ENCODE measurements at regions not wholly inside any gene's neighbourhood (a gene's known extent, or its start where the extent isn't known, plus 50 kb on each side); places are given as distances from the start of the nearest gene placed in this dataset.
"Not testable (repeated sequence)": the region's sequence is repeated elsewhere in the genome, so short reads cannot be mapped to it uniquely, and the experiment has no call there.

DNA sequence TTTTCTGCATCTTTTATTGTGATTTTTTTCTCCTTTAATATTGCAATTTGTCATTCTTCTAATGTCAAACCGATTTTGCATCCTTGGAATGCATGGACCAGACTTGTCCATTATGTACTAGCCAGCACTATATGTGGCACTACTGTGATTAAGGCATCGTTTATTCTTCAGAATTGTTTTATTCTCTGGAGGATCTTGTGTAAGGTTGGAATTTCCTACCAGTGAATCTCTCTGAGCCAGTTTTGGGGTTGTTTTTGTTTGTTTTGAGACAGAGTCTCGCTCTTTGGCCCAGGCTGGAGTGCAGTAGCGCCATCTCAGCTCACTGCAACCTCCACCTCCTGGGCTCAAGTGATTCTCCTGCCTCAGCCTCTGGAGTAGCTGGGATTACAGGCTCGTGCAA is 58.5 kb downstream of the IGLL5 start:
- no peak for DNase-seq

DNA sequence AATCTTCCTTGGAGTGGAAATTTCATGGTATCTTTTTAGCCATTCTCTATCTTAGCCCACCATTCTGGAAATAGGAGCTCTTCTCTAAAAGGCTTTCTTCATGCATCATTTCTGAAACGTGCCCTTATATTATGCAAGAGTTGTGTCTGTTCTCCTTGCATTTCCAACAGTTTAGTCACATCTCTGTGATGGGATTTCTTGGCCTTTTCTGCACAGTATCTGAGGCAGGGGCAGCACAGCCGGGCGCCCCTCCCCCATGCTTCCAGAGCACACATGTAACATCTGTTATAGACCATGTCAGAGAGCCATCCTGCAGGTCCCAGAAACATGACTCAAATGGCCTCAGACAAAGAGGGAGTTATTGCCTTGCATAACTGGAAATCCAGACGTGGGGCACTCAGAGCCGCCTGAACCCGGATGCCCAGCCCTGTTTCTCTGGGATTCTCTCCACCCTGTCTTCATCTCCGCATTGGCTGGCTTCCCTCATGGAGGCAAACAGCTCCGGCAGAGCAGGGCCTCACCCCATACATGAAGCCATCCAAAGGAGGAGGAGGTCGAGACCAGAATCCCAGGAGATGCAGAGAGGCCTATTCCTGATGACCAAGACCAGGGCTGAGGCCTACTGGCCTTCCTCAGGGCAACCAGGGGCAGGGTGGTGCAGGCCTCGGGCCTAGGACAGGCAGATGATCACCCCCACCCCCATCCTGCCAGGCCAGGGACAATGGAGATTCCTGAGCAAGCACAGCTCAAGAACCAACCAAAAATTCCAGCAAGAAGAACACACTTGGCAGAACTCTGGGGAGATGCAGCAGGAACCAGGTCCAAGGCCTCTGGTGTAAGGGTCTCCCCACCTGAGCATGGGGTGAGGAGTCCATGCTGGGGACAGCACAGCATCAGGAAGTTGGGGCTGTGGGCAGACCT is 61.3 kb downstream of the IGLL5 start:
- DNase-seq: no peak

- DNase-seq: no peak
These were observed 62.3 kb downstream of the IGLL5 start for GRCh38 chr22:22949953-22950352.

GRCh38 chr22:22951035-22951434 is 63.4 kb downstream of the IGLL5 start:
- DNase-seq: no peak

DNA sequence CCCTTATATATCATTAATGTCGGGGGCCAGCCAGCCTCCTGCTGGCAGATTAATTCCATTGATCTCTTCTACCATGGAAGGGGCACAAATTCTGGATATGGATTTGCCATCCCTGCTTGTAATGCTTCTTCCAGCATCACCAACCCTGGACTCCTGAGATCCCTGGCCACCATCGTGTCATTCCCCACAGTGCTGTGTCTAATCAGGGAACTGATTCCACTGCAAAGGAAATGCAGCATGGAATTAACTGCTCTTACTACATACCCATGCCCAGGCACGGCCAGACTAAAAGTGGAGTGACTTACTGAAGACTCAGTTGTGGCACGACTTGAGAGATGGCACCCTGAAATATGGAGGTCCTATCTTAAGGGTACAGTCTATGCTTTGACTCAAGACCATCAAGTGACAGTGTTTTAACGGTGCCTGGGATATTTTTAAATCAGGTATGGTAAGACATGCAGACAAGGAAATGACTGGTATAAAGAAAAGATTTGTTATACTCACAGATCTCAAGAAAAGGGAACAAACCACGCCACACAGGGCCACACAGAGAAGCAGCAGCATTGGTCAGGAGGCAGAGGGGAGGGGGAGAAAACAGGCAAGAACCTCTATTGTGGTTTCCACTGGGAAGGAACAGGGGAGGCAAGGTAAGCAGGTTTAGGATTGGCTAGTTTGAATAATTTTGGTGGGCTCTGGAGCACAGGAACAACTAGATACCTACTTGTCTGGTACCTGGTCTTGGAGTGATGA is 65.1 kb downstream of the IGLL5 start:
- no peak for DNase-seq

DNA sequence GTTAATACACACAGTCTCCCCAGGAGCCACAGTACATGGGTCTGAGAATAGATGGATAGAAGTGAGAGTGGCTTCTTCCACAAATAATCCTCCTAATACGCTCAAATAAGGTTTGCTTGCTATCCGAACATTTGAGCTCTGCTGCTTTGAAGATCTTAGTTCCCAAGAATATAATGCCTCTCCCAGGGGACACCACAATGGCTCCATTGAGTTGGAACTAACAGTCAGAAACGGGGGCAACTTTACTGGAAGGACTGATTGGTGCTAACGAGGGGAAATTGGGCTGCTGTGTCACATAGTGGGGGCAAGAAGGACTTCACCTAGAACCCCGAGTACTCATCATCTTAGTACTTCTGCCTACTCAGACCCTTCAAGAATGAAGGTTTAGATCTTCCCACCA is 66.2 kb downstream of the IGLL5 start:
- no peak for DNase-seq

- DNase-seq: peak; percentile 49
These were observed 67.0 kb downstream of the IGLL5 start for GRCh38 chr22:22954656-22955055.

GRCh38 chr22:22955276-22955798 is 67.7 kb downstream of the IGLL5 start:
- DNase-seq: no peak

DNA sequence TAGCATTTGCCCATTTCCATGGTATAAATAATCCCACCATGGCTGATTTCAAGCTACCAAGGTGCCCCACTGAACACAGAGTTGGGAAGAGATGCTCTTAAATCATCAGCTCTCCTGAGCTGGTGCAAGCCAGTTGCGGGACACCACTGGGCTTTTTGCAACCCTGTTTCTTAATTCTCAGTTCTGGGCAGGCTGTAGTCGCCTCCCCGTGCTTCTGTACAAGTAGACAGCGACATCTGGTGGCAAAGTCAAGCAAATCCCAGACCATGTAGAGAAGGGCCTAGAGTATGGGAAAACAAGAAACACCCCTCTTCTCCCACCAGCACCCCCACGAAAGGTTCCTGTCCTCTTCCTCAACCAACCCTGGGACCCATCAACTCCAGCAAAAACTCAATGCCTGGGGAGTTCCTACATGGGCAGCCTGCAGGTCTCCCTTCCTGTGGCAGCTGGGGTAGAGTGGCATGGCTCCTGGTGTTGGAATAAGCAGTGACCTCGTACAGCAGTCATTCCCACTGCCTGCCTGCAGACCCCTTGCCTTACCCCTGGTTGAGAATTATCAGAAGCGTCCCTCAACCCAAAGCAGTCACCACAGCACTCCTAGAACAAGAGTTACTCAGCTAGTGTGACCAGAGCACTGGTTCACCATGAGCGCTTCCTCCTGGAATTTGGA is 68.4 kb downstream of the IGLL5 start:
- DNase-seq: peak; percentile 60

DNA sequence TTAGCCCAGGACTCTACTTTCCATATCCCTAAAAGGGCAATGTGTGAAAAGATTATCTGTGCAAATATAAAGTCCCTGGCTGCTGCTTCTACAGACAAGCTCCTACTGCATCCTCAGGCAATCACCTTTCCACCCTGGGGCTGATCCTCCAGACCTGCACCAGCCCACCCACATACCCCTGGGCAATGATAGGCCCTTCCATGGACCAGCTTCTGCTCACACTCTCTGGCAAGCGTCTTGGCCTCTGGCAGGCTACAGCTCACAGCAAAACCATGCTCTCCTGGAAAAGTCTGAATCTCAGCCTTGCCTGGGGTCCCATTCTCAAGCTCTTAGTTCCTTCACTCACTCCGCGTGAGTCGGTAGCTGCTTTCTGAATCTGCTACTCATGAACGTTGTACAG is 69.5 kb downstream of the IGLL5 start:
- DNase-seq: no peak

DNA sequence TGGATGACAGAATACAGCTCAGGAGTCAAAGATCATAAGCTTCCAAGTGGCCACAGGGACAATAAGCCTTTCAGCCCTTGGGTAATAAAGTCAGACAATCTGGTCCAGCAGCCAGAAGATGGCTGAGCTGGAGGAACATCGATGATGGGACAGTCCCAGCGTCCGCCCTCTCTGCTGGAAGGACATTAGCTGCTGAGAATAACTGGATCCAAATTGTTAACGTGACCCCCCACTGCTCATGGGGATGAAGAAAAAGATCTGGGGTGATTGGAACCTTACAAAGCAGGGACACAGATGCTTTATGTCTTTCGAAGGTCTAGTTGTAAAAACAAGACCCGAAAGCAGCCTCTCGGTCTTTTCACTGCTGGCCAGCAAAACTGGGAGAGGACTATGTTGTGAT is 71.0 kb downstream of the IGLL5 start:
- DNase-seq: no peak

DNA sequence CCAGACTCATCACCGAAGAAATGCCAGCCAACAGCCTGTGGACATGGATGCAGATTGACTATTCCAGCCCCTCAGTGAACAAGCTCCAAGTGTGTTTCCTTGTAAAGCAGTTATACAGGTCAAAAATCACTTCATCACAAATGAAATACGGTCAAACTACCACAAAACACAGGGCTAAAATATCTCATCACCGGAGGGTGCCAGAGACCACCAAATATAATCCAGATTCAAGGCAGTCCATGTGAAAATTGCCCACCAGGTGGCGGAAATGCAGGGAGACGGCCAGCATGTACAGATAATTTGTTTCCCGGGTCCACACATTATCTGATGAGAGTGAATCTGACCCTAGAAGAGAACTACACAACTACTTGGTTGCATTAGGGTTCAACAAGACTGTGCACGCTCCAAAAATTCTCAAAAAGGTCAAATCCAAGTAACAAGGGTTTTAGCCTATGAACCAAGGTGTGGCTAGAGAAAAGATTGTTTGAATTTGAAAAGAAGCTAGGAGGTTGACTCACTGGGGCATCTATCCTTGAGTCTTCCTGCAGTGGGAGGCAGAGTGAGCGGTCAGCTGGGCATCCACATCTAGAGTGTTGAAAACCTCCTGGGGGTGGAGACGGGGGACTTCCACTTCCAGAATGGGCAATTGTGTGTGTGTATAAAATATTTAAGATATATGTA is 71.7 kb downstream of the IGLL5 start:
- DNase-seq: peak; percentile 75

GRCh38 chr22:22960307-22960706 is 72.7 kb downstream of the IGLL5 start:
- no peak for DNase-seq

DNA sequence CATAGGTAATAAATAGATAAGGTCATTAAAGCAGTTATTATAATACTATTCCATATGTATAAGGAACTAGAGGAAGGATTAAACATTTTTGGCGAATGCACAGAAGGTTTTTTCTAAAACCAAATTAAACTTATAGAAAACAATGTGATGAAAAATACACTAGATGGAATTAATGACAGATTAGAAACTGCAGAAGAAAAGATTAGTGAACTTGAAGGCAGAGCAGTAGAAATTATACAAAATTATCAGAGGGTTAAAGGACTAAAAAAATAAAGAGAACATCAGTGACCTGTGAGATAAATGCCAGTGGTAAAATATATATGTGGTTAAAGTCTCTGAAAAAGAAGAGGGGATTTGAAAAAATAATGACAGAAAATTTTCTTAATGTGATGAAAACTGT is 74.0 kb downstream of the IGLL5 start:
- no peak for DNase-seq

DNA sequence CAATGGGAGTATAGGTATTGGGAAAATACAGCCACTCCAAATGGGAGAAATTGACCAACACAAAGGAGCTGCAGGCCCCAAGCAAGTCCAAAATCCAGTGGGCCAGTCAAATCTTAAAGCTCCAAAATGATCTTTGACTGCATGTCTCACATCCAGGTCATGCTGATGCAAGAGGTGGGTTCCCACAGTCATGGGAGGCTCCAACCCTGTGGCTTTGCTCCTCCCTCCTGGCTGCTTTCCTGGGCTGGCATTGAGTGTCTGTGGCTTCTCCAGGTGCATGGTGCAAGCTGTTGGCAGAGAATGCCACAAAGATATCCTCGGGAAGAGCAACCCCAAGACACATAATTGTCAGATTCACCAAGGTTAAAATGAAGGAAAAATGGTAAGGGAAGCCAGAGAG is 80.8 kb downstream of the IGLL5 start:
- DNase-seq: no peak

DNA sequence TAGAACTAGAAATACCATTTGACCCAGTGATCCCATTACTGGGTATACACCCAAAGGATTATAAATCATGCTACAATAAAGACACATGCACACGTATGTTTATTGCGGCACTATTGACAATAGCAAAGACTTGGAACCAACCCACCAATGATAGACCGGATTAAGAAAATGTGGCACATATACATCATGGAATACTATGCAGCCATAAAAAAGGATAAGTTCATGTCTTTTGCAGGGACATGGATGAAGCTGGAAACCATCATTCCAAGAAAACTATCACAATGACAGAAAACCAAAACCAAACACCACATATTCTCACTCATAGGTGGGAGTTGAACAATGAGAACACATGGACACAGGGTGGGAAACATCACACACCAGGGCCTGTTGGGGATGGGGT is 85.0 kb downstream of the IGLL5 start:
- DNase-seq: not testable (repeated sequence)

DNA sequence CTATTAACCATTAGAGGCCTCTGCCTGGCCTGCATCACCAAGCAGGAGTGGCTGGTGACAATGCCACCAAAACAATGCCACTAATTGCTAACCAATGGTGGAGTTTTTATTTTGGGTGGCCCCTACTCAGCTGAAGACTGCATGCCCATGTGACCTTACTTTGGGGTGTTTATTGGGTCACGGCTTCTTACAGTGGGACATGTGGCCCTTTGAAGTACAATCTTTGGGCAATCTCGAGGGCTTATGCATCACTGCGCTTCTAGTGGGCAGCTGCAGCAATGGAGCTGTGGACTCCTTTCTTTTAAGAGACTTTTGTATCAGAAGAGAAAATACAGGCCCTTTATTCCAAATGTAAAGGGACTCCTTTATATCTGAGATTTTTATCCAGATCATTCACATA is 85.7 kb downstream of the IGLL5 start:
- DNase-seq: no peak

GRCh38 chr22:22974156-22974555 is 86.5 kb downstream of the IGLL5 start:
- DNase-seq: no peak

DNA sequence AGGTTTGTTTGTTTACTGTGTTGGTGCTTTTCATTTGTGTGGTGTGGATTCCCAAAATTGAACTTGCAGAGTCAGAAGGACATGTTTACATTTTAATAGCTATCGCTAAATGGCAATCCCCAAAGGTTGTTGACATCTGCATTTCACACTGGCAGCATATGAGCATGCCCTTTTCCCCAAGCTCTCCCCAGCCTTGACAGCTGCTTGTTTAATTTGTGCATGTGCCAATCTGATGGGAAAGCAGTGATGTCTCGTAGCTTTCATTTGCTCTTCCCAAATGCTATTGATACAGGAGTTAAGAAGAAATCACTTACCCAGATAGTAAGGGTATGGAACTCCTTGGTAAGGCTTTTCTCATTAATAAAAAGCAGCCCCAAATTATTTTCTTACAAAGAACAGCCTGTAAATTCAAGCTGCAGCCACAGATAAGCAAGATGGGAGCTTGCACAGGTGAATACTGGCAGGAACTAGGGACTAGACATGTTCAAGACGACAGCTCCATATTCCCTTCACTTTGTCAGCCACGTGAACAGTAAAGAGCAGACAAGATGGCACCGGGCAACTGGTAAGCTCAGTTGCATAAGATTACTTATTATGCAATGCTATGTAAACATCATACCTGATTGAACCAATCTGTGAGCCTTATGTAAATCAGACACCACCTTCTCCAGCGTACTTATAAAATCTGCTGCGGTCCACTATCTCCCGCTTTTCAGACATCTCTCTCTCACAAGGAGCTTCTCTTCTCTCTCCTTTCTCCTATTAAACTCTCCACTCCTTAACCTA is 87.4 kb downstream of the IGLL5 start:
- DNase-seq: no peak

GRCh38 chr22:22976033-22976922 is 88.7 kb downstream of the IGLL5 start:
- no peak for DNase-seq
